GM23338 (cell line): ENCODE measurements at regions not wholly inside any gene's neighbourhood (a gene's known extent, or its start where the extent isn't known, plus 50 kb on each side); places are given as distances from the start of the nearest gene placed in this dataset.

Experiments
- ATAC-seq: fragments of 200-7000 bp; cut with Tn5 transposase; 3 replicates; pipeline ENCODE4 v1.9.1; 2020
- DNase-seq: peaks from one replicate; pipeline ENCODE4 v3.0.0-alpha.2; 2015; ENCODE audit warnings: low spot score
- H2AFZ ChIP-seq: fragments of 200-600 bp; sonication (generic); 2 replicates; pipeline ENCODE4 v1.8.0; 2016; ENCODE audit warnings: antibody characterized with exemption, mild to moderate bottlenecking, moderate library complexity
- H3F3A ChIP-seq: fragments of 200-600 bp; sonication (generic); replicated peaks from 2 replicates; pipeline ENCODE4 v1.8.0; 2017; ENCODE audit warnings: antibody characterized with exemption, mixed run types, low read depth
- H3K27ac ChIP-seq: fragments of 200-600 bp; sonication (generic); 2 replicates; pipeline ENCODE4 v1.6.1; 2016; ENCODE audit warnings: low read depth
- H3K27me3 ChIP-seq: fragments of 200-600 bp; sonication (generic); 2 replicates; pipeline ENCODE4 v1.8.0; 2016; ENCODE audit warnings: mild to moderate bottlenecking, mixed run types, moderate library complexity; ENCODE audit not compliant: insufficient read depth
- H3K36me3 ChIP-seq: fragments of 200-600 bp; sonication (generic); 2 replicates; pipeline ENCODE4 v1.8.0; 2016; ENCODE audit warnings: mild to moderate bottlenecking; ENCODE audit not compliant: insufficient read depth
- H3K4me1 ChIP-seq: fragments of 200-600 bp; sonication (generic); 2 replicates; pipeline ENCODE4 v1.8.0; 2016; ENCODE audit warnings: mild to moderate bottlenecking, moderate library complexity; ENCODE audit not compliant: insufficient read depth
- H3K4me2 ChIP-seq: fragments of 200-600 bp; sonication (generic); 2 replicates; pipeline ENCODE4 v1.7.1; 2017; ENCODE audit warnings: mixed run types
- H3K4me3 ChIP-seq: fragments of 200-600 bp; sonication (generic); 2 replicates; pipeline ENCODE4 v1.6.1; 2016; ENCODE audit warnings: mixed run types
- H3K79me2 ChIP-seq: fragments of 200-600 bp; sonication (generic); replicated peaks from 2 replicates; pipeline ENCODE4 v1.8.0; 2017; ENCODE audit warnings: mild to moderate bottlenecking; ENCODE audit not compliant: insufficient read depth
- H3K9me2 ChIP-seq: fragments of 200-600 bp; sonication (generic); 2 replicates; pipeline ENCODE4 v1.8.0; 2017; ENCODE audit not compliant: insufficient read depth
- H4K20me1 ChIP-seq: fragments of 200-600 bp; sonication (generic); replicated peaks from 2 replicates; pipeline ENCODE4 v1.8.0; 2017; ENCODE audit warnings: mild to moderate bottlenecking; ENCODE audit not compliant: insufficient read depth
- H3K27ac Mint-ChIP-seq: 2 replicates; pipeline ENCODE4 v1.8.0; 2020; ENCODE audit warnings: inconsistent platforms, mild to moderate bottlenecking, moderate library complexity, mixed read lengths
- H3K27me3 Mint-ChIP-seq: 3 replicates; pipeline ENCODE4 v1.8.0; 2022; ENCODE audit warnings: low read depth, mild to moderate bottlenecking, moderate library complexity, mixed read lengths, inconsistent platforms; ENCODE audit not compliant: insufficient read depth, poor library complexity
- H3K36me3 Mint-ChIP-seq: 3 replicates; pipeline ENCODE4 v1.8.0; 2021; ENCODE audit warnings: low read depth, mild to moderate bottlenecking, inconsistent platforms, moderate library complexity, mixed read lengths
- H3K4me1 Mint-ChIP-seq: 3 replicates; pipeline ENCODE4 v1.8.0; 2020; ENCODE audit warnings: mild to moderate bottlenecking, inconsistent platforms, mixed read lengths
- H3K4me3 Mint-ChIP-seq: 3 replicates; pipeline ENCODE4 v1.8.0; 2021; ENCODE audit warnings: moderate library complexity, mild to moderate bottlenecking, inconsistent platforms, mixed read lengths
- H3K9me3 Mint-ChIP-seq: 3 replicates; pipeline ENCODE4 v1.8.0; 2020; ENCODE audit warnings: moderate library complexity, mild to moderate bottlenecking, inconsistent platforms, mixed read lengths
- CREB1 ChIP-seq: fragments of 250-450 bp; sonication (Bioruptor Pico); IDR thresholded peaks from 2 replicates; pipeline ENCODE4 v1.5.0; 2020; ENCODE audit warnings: low read depth, mild to moderate bottlenecking, moderate library complexity
- JUNB ChIP-seq: IDR thresholded peaks from one replicate; pipeline ENCODE4 v1.6.1; 2016; ENCODE audit warnings: antibody characterized with exemption; ENCODE audit not compliant: unreplicated experiment
- POLR2AphosphoS5 ChIP-seq: IDR thresholded peaks from 2 replicates; pipeline ENCODE4 v1.6.1; 2016; ENCODE audit warnings: antibody characterized with exemption, low read depth
- STAT1 ChIP-seq: IDR thresholded peaks from one replicate; pipeline ENCODE4 v1.6.1; 2016; ENCODE audit warnings: antibody characterized with exemption; ENCODE audit not compliant: unreplicated experiment
- ZNF114 ChIP-seq: fragments of 250-450 bp; sonication (Bioruptor Pico); IDR thresholded peaks from 2 replicates; pipeline ENCODE4 v1.5.0; 2020; ENCODE audit warnings: mild to moderate bottlenecking, moderate library complexity
- ZNF331 ChIP-seq: fragments of 250-450 bp; sonication (Bioruptor Pico); IDR thresholded peaks from 2 replicates; pipeline ENCODE4 v1.5.0; 2020; ENCODE audit warnings: low read depth, mild to moderate bottlenecking, moderate library complexity
- TF ChIP-seq, protein P1 (sequence below): fragments of 250-450 bp; sonication (Bioruptor Pico); IDR thresholded peaks from 2 replicates; pipeline ENCODE4 v1.5.0; 2020; ENCODE audit warnings: mild to moderate bottlenecking, moderate library complexity
- TF ChIP-seq, protein P2 (sequence below), 2 experiments: fragments of 200-600 bp in 1 of 2; sonication (generic) in 1 of 2; conservative IDR thresholded peaks; 2 replicates each; pipeline versions ENCODE4 v1.5.1 to v1.6.1; 2016 to 2017; ENCODE audit warnings: antibody characterized with exemption in 2 of 2, low read depth in 2 of 2, mild to moderate bottlenecking in 2 of 2, moderate library complexity in 1 of 2
- TF ChIP-seq, protein P3 (sequence below): IDR thresholded peaks from one replicate; pipeline ENCODE4 v1.6.1; 2018; ENCODE audit warnings: antibody characterized with exemption; ENCODE audit not compliant: unreplicated experiment

- TF ChIP-seq, protein P1, sequence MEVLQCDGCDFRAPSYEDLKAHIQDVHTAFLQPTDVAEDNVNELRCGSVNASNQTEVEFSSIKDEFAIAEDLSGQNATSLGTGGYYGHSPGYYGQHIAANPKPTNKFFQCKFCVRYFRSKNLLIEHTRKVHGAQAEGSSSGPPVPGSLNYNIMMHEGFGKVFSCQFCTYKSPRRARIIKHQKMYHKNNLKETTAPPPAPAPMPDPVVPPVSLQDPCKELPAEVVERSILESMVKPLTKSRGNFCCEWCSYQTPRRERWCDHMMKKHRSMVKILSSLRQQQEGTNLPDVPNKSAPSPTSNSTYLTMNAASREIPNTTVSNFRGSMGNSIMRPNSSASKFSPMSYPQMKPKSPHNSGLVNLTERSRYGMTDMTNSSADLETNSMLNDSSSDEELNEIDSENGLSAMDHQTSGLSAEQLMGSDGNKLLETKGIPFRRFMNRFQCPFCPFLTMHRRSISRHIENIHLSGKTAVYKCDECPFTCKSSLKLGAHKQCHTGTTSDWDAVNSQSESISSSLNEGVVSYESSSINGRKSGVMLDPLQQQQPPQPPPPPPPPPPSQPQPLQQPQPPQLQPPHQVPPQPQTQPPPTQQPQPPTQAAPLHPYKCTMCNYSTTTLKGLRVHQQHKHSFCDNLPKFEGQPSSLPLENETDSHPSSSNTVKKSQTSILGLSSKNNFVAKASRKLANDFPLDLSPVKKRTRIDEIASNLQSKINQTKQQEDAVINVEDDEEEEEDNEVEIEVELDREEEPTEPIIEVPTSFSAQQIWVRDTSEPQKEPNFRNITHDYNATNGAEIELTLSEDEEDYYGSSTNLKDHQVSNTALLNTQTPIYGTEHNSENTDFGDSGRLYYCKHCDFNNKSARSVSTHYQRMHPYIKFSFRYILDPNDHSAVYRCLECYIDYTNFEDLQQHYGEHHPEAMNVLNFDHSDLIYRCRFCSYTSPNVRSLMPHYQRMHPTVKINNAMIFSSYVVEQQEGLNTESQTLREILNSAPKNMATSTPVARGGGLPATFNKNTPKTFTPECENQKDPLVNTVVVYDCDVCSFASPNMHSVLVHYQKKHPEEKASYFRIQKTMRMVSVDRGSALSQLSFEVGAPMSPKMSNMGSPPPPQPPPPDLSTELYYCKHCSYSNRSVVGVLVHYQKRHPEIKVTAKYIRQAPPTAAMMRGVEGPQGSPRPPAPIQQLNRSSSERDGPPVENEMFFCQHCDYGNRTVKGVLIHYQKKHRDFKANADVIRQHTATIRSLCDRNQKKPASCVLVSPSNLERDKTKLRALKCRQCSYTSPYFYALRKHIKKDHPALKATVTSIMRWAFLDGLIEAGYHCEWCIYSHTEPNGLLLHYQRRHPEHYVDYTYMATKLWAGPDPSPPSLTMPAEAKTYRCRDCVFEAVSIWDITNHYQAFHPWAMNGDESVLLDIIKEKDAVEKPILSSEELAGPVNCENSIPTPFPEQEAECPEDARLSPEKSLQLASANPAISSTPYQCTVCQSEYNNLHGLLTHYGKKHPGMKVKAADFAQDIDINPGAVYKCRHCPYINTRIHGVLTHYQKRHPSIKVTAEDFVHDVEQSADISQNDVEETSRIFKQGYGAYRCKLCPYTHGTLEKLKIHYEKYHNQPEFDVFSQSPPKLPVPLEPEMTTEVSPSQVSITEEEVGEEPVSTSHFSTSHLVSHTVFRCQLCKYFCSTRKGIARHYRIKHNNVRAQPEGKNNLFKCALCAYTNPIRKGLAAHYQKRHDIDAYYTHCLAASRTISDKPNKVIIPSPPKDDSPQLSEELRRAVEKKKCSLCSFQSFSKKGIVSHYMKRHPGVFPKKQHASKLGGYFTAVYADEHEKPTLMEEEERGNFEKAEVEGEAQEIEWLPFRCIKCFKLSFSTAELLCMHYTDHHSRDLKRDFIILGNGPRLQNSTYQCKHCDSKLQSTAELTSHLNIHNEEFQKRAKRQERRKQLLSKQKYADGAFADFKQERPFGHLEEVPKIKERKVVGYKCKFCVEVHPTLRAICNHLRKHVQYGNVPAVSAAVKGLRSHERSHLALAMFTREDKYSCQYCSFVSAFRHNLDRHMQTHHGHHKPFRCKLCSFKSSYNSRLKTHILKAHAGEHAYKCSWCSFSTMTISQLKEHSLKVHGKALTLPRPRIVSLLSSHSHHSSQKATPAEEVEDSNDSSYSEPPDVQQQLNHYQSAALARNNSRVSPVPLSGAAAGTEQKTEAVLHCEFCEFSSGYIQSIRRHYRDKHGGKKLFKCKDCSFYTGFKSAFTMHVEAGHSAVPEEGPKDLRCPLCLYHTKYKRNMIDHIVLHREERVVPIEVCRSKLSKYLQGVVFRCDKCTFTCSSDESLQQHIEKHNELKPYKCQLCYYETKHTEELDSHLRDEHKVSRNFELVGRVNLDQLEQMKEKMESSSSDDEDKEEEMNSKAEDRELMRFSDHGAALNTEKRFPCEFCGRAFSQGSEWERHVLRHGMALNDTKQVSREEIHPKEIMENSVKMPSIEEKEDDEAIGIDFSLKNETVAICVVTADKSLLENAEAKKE (CRISPR knock-in tag): no peak
Observed at GRCh38 chr1:221564891-221565290, 177.0 kb downstream of the DUSP10 start (continued).

DNA sequence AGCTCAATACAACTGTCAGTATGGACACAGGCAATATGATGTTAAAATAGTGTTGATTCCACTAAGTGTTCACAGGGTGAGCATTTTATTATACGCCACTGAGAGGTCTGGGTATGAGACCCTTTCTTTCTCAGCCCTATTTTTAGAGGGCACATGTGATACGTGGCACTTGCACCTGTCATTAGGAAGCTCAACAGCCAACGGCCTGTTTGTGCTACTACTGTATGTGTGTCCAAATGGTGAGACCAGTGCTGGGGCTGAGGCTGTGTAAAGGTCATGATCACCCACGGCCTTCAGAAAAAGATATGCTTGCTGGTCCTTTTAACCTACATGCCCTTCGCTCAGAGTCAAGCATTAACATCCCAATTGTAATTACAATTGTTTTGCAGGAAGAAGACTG, 176.2 kb downstream of the DUSP10 start:
- DNase-seq: no peak
- no peaks in the 10 kb centered on the region for H3K9me3 Mint-ChIP-seq
- no peaks in the 10 kb centered on the region for H3K36me3 Mint-ChIP-seq
- 0 out of 2 replicates have a peak, but pooled peaks cover 8% of the 10 kb centered on the region for H3K4me1 ChIP-seq
- no peak overlapping the region for H3K4me2 ChIP-seq
- no peaks in the 10 kb centered on the region for H3K27me3 ChIP-seq
- no peaks in the 10 kb centered on the region for H4K20me1 ChIP-seq
- TF ChIP-seq, protein P2, sequence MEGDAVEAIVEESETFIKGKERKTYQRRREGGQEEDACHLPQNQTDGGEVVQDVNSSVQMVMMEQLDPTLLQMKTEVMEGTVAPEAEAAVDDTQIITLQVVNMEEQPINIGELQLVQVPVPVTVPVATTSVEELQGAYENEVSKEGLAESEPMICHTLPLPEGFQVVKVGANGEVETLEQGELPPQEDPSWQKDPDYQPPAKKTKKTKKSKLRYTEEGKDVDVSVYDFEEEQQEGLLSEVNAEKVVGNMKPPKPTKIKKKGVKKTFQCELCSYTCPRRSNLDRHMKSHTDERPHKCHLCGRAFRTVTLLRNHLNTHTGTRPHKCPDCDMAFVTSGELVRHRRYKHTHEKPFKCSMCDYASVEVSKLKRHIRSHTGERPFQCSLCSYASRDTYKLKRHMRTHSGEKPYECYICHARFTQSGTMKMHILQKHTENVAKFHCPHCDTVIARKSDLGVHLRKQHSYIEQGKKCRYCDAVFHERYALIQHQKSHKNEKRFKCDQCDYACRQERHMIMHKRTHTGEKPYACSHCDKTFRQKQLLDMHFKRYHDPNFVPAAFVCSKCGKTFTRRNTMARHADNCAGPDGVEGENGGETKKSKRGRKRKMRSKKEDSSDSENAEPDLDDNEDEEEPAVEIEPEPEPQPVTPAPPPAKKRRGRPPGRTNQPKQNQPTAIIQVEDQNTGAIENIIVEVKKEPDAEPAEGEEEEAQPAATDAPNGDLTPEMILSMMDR (conservative IDR thresholded peaks at IDR 0.05; ENCODE audit: low read depth in 2 of 2): no peak
- TF ChIP-seq POLR2AphosphoS5 (no peak), CREB1 (CRISPR knock-in tag) (no peak), ZNF331 (CRISPR knock-in tag) (no peak), JUNB (no peak), ZNF114 (CRISPR knock-in tag) (no peak), STAT1 (no peak)
- TF ChIP-seq, protein P3, sequence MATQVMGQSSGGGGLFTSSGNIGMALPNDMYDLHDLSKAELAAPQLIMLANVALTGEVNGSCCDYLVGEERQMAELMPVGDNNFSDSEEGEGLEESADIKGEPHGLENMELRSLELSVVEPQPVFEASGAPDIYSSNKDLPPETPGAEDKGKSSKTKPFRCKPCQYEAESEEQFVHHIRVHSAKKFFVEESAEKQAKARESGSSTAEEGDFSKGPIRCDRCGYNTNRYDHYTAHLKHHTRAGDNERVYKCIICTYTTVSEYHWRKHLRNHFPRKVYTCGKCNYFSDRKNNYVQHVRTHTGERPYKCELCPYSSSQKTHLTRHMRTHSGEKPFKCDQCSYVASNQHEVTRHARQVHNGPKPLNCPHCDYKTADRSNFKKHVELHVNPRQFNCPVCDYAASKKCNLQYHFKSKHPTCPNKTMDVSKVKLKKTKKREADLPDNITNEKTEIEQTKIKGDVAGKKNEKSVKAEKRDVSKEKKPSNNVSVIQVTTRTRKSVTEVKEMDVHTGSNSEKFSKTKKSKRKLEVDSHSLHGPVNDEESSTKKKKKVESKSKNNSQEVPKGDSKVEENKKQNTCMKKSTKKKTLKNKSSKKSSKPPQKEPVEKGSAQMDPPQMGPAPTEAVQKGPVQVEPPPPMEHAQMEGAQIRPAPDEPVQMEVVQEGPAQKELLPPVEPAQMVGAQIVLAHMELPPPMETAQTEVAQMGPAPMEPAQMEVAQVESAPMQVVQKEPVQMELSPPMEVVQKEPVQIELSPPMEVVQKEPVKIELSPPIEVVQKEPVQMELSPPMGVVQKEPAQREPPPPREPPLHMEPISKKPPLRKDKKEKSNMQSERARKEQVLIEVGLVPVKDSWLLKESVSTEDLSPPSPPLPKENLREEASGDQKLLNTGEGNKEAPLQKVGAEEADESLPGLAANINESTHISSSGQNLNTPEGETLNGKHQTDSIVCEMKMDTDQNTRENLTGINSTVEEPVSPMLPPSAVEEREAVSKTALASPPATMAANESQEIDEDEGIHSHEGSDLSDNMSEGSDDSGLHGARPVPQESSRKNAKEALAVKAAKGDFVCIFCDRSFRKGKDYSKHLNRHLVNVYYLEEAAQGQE: no peak
- H3F3A ChIP-seq: no peaks in the 10 kb centered on the region
- no peaks in the 10 kb centered on the region for H3K36me3 ChIP-seq
- ATAC-seq: no peak
- no peaks in the 10 kb centered on the region for H3K27me3 Mint-ChIP-seq
- H3K79me2 ChIP-seq: no peaks in the 10 kb centered on the region
- H2AFZ ChIP-seq: no peak overlapping the region; the same call in 1 of the 2 replicates
- no peak overlapping the region for H3K27ac Mint-ChIP-seq
- no peak overlapping the region for H3K4me3 Mint-ChIP-seq
- peaks cover 9% of the 10 kb centered on the region; the same call in 2 of the 3 replicates for H3K4me1 Mint-ChIP-seq
- no peaks in the 10 kb centered on the region for H3K9me2 ChIP-seq
- no peak overlapping the region for H3K4me3 ChIP-seq
- H3K27ac ChIP-seq: no peak overlapping the region
